LNCAP (cell line): ENCODE measurements at regions not wholly inside any gene's neighbourhood (a gene's known extent, or its start where the extent isn't known, plus 50 kb on each side); places are given as distances from the start of the nearest gene placed in this dataset.

Experiments
- CTCF ChIP-seq: fragments of 450-650 bp; IDR thresholded peaks from 2 replicates; pipeline ENCODE4 v1.5.1; 2017; ENCODE audit warnings: mild to moderate bottlenecking

GRCh38 chr4:155066871-155067270, 141.6 kb upstream of the NPY2R start:
- TF ChIP-seq CTCF, result no peak

- no peak for TF ChIP-seq CTCF
Measured at GRCh38 chr4:155071962-155072361, 136.5 kb upstream of the NPY2R start.

GRCh38 chr4:155072417-155072816, 136.0 kb upstream of the NPY2R start:
- TF ChIP-seq CTCF, result no peak

- no peak for TF ChIP-seq CTCF
Measured at GRCh38 chr4:155073852-155074251, 134.6 kb upstream of the NPY2R start.

GRCh38 chr4:155076256-155076785, 132.1 kb upstream of the NPY2R start:
- no peak for TF ChIP-seq CTCF

GRCh38 chr4:155077452-155078229, 130.8 kb upstream of the NPY2R start:
- TF ChIP-seq CTCF, result no peak

GRCh38 chr4:155079871-155080270, 128.6 kb upstream of the NPY2R start:
- no peak for TF ChIP-seq CTCF
